ENCODE measurements at regions not wholly inside any gene's neighbourhood (a gene's known extent, or its start where the extent isn't known, plus 50 kb on each side); places are given as distances from the start of the nearest gene placed in this dataset.

DNA sequence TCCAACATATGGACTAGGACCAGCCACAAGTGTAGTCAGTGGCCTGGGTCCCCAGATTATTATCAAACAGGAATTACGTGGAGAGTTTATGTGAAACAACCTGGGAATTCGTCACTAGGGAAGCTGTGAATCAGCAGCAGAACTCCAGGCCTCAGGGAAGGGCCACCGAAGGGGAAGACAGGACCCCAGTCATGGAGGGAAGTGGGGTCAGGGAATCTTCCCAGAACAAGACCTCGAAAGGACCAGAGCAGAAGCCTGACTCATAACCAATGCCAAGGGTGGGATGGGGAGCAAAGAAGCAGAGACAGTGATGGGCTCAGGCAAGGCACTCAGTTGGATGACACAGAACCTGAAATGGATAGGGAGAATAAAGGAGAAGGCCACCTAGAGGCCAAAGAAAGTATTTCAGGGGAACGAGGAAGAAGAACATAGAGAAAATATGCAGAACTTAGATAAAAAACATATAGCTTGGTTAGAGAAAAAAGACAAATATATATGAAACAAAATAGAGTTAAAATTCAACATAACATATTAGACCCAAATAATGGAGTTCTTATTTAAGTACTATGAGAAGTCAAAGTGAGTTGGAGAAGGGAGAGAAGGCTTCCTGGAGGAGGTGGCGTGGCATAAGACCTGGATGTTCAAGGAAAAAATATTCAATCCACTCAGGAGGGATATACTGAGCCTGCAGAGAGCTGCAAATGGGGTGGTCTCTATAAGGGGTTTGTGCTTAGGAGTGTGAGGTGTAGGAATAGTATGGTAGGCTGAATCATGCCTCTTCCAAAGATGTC lies 66.7 kb upstream of the CAST start:
- H3K9me2 ChIP-seq (replicated peaks; ENCODE audit: control insufficient read depth, low read length): no peaks in the 10 kb centered on the region
- H4K20me1 ChIP-seq (ENCODE audit: control insufficient read depth, insufficient read depth, low read depth, low read length): no peaks in the 10 kb centered on the region
- no peaks in the 10 kb centered on the region for H3K79me2 ChIP-seq (ENCODE audit: control insufficient read depth, low read length)
- no peaks in the 10 kb centered on the region for H3K36me3 ChIP-seq (ENCODE audit: control insufficient read depth, low read length)
- H3K4me3 ChIP-seq (ENCODE audit: low read length): no peak overlapping the region
- H3K27me3 ChIP-seq (ENCODE audit: control insufficient read depth, low read length): 0 out of 2 replicates have a peak, but pooled peaks cover 4% of the 10 kb centered on the region
- H3K27ac ChIP-seq (ENCODE audit: low read depth, low read length): no peak overlapping the region
- no peaks in the 10 kb centered on the region for H3K4me1 ChIP-seq (ENCODE audit: control insufficient read depth, low read length)
- TF ChIP-seq EZH2phosphoT487 (IDR thresholded peaks at IDR 0.05; ENCODE audit: borderline replicate concordance, low read length): no peak
- TF ChIP-seq, protein P1, sequence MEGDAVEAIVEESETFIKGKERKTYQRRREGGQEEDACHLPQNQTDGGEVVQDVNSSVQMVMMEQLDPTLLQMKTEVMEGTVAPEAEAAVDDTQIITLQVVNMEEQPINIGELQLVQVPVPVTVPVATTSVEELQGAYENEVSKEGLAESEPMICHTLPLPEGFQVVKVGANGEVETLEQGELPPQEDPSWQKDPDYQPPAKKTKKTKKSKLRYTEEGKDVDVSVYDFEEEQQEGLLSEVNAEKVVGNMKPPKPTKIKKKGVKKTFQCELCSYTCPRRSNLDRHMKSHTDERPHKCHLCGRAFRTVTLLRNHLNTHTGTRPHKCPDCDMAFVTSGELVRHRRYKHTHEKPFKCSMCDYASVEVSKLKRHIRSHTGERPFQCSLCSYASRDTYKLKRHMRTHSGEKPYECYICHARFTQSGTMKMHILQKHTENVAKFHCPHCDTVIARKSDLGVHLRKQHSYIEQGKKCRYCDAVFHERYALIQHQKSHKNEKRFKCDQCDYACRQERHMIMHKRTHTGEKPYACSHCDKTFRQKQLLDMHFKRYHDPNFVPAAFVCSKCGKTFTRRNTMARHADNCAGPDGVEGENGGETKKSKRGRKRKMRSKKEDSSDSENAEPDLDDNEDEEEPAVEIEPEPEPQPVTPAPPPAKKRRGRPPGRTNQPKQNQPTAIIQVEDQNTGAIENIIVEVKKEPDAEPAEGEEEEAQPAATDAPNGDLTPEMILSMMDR (IDR thresholded peaks at IDR 0.05; ENCODE audit: low read depth, low read length, poor library complexity, severe bottlenecking): peak; percentile 74
- H3K9me3 ChIP-seq (ENCODE audit: control insufficient read depth, insufficient read depth, low read length): no peaks in the 10 kb centered on the region
- H3F3A ChIP-seq (ENCODE audit: control insufficient read depth, insufficient read depth): no peaks in the 10 kb centered on the region
- H3K4me2 ChIP-seq (ENCODE audit: low read length): no peak overlapping the region

DNA sequence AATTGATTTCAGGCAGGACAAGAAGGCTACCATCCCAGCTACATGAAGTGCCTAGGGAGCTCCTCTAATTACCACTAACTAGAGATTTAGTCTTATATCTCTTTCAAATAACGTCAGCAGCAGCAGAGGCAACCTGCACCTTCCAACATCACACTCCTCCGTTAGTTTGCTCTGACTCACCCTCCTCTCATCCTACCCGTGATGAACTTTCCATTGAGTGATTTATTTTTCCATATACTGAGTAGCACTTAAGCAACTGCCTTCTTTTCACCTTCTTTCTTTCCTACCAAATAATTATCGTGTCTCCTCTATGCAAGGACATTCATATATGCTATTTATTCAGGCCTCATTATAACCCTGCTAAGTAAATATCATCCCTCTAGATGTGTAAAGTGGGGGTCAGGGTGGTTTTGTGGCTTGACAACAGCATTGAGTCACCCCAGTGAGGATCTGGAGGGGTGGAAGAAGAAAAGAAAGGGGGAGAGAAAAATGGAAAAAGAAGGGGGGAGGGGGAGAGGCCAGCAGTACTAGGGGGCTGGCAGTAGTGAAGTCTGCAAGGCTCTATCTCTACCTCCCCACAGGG lies 64.6 kb upstream of the CAST start:
- Histone ChIP-seq H4K20me1 (ENCODE audit: control insufficient read depth, insufficient read depth, low read depth, low read length) (no peaks in the 10 kb centered on the region), H3K4me1 (ENCODE audit: control insufficient read depth, low read length) (no peaks in the 10 kb centered on the region), H3K9me2 (replicated peaks; ENCODE audit: control insufficient read depth, low read length) (no peaks in the 10 kb centered on the region), H3K27ac (ENCODE audit: low read depth, low read length) (no peak overlapping the region), H3F3A (ENCODE audit: control insufficient read depth, insufficient read depth) (no peaks in the 10 kb centered on the region), H3K79me2 (ENCODE audit: control insufficient read depth, low read length) (no peaks in the 10 kb centered on the region), H3K36me3 (ENCODE audit: control insufficient read depth, low read length) (no peaks in the 10 kb centered on the region), H3K4me3 (ENCODE audit: low read length) (no peak overlapping the region), H3K9me3 (ENCODE audit: control insufficient read depth, insufficient read depth, low read length) (no peaks in the 10 kb centered on the region), H3K4me2 (ENCODE audit: low read length) (no peak overlapping the region), H3K27me3 (ENCODE audit: control insufficient read depth, low read length) (peaks cover 3% of the 10 kb centered on the region; the same call in 1 of the 2 replicates)
- TF ChIP-seq, protein P1 (IDR thresholded peaks at IDR 0.05; ENCODE audit: low read depth, low read length, poor library complexity, severe bottlenecking): no peak
- TF ChIP-seq EZH2phosphoT487 (IDR thresholded peaks at IDR 0.05; ENCODE audit: borderline replicate concordance, low read length): no peak

DNA sequence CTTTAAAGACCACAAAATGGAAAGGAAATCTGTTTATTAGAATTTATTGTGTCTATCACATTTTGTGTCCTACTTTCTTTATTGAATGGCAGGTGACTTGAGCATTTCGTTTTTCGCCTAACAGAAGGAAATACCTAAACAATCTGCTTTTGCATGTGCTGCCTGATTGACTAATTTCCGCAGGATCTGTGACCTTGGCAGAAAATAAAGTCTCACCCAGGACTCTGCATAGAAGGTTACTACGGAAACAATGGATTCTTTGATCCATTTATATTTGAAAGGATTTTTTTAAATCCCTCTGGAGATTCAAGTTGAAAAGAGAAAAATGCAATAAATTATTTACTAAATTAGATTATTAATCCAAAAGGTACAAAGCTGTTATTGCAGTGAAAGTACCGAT lies 61.0 kb upstream of the CAST start:
- H3K9me3 ChIP-seq (ENCODE audit: control insufficient read depth, insufficient read depth, low read length): no peaks in the 10 kb centered on the region
- TF ChIP-seq, protein P1 (IDR thresholded peaks at IDR 0.05; ENCODE audit: low read depth, low read length, poor library complexity, severe bottlenecking): no peak
- no peak for TF ChIP-seq EZH2phosphoT487 (IDR thresholded peaks at IDR 0.05; ENCODE audit: borderline replicate concordance, low read length)
- no peak overlapping the region for H3K27ac ChIP-seq (ENCODE audit: low read depth, low read length)
- H3K4me2 ChIP-seq (ENCODE audit: low read length): no peak overlapping the region
- H3K4me1 ChIP-seq (ENCODE audit: control insufficient read depth, low read length): no peaks in the 10 kb centered on the region
- H4K20me1 ChIP-seq (ENCODE audit: control insufficient read depth, insufficient read depth, low read depth, low read length): no peaks in the 10 kb centered on the region
- no peaks in the 10 kb centered on the region for H3F3A ChIP-seq (ENCODE audit: control insufficient read depth, insufficient read depth)
- no peaks in the 10 kb centered on the region for H3K79me2 ChIP-seq (ENCODE audit: control insufficient read depth, low read length)
- peaks cover 3% of the 10 kb centered on the region; the same call in 1 of the 2 replicates for H3K27me3 ChIP-seq (ENCODE audit: control insufficient read depth, low read length)
- no peaks in the 10 kb centered on the region for H3K9me2 ChIP-seq (replicated peaks; ENCODE audit: control insufficient read depth, low read length)
- H3K4me3 ChIP-seq (ENCODE audit: low read length): no peak overlapping the region
- no peaks in the 10 kb centered on the region for H3K36me3 ChIP-seq (ENCODE audit: control insufficient read depth, low read length)

All from DOHH2 (cell line).